ENCODE measurements at regions not wholly inside any gene's neighbourhood (a gene's known extent, or its start where the extent isn't known, plus 50 kb on each side); places are given as distances from the start of the nearest gene placed in this dataset.
A peak's percentile ranks its signal among the peaks of the same experiment; 100 is the strongest.
"Not testable (repeated sequence)": the region's sequence is repeated elsewhere in the genome, so short reads cannot be mapped to it uniquely, and the experiment has no call there.

GRCh38 chr22:23460517-23461031 lies 119.5 kb downstream of the IGLL1 start:
- Mint-ChIP-seq H3K4me1 (peaks cover 8 to 15% of the 10 kb centered on the region in 2 experiments), H3K27me3 (ENCODE audit: low read depth) (peaks cover 33% of the 10 kb centered on the region)
- not testable (repeated sequence) for H3K4me3 Mint-ChIP-seq; H3K4me1 ChIP-seq (ENCODE audit: insufficient read depth, low read length); H3K23me2 ChIP-seq (ENCODE audit: insufficient read length, low read depth, low read length, poor library complexity, severe bottlenecking); H3K9me3 Mint-ChIP-seq; H3K14ac ChIP-seq (ENCODE audit: insufficient read depth, low read length); H3K36me3 Mint-ChIP-seq (ENCODE audit: insufficient read depth in 1 of 3, low read depth in 3 of 3); H3K18ac ChIP-seq (ENCODE audit: insufficient read length, low read depth, low read length); H4K5ac ChIP-seq (ENCODE audit: insufficient read length, low read depth, low read length); H3K9ac ChIP-seq (ENCODE audit: extremely low read depth, insufficient read length, low read length); H4K20me1 ChIP-seq (ENCODE audit: control insufficient read depth, insufficient read depth, insufficient read length); H3K27ac Mint-ChIP-seq; H3K23ac ChIP-seq (ENCODE audit: insufficient read length, low read depth, low read length); H2AK5ac ChIP-seq (ENCODE audit: insufficient read length, low read length); H3K79me2 ChIP-seq (ENCODE audit: insufficient read depth, low read length); H3K27ac ChIP-seq (ENCODE audit: insufficient read length, low read depth, low read length); H3K79me1 ChIP-seq (ENCODE audit: insufficient read depth, low read depth, low read length, poor library complexity, severe bottlenecking); H2AFZ ChIP-seq (ENCODE audit: low read length); H3K9me3 ChIP-seq (ENCODE audit: control insufficient read depth, low read depth, low read length); H3K27me3 ChIP-seq (ENCODE audit: insufficient read depth, low read length); H3K56ac ChIP-seq (ENCODE audit: insufficient read length, low read depth, low read length); H3T11ph ChIP-seq (ENCODE audit: low read length); H3K4ac ChIP-seq (ENCODE audit: low read depth, low read length); H4K91ac ChIP-seq (ENCODE audit: insufficient read length, low read depth, low read length); H2BK15ac ChIP-seq (ENCODE audit: low read depth, low read length); H2BK5ac ChIP-seq (ENCODE audit: insufficient read length, low read length); H3K4me2 ChIP-seq (ENCODE audit: insufficient read depth, insufficient read length, low read length); H2BK120ac ChIP-seq (ENCODE audit: low read depth, low read length, poor library complexity, severe bottlenecking); H2BK12ac ChIP-seq (ENCODE audit: insufficient read length, low read depth, low read length); H4K8ac ChIP-seq (replicated peaks; ENCODE audit: insufficient read length, low read depth, low read length); H2BK20ac ChIP-seq (ENCODE audit: low read depth, low read length, poor library complexity, severe bottlenecking)
- peak; percentile 42 for DNase-seq
- WGBS (ENCODE audit: extremely low coverage, insufficient read length, low lambda C conversion rate) = no CpG with 5 or more reads among the region's 24 CpGs

GRCh38 chr22:23459645-23460516 lies 120.2 kb downstream of the IGLL1 start:
- not testable (repeated sequence) for H3K9me3 ChIP-seq (ENCODE audit: control insufficient read depth, low read depth, low read length); H3K36me3 Mint-ChIP-seq (ENCODE audit: insufficient read depth in 1 of 3, low read depth in 3 of 3); H2BK120ac ChIP-seq (ENCODE audit: low read depth, low read length, poor library complexity, severe bottlenecking); H3K4me1 ChIP-seq (ENCODE audit: insufficient read depth, low read length); H3K27ac Mint-ChIP-seq; H4K5ac ChIP-seq (ENCODE audit: insufficient read length, low read depth, low read length); H3K4me3 Mint-ChIP-seq; H4K91ac ChIP-seq (ENCODE audit: insufficient read length, low read depth, low read length); H3K27ac ChIP-seq (ENCODE audit: insufficient read length, low read depth, low read length); H3K79me2 ChIP-seq (ENCODE audit: insufficient read depth, low read length); H2BK12ac ChIP-seq (ENCODE audit: insufficient read length, low read depth, low read length); H4K8ac ChIP-seq (replicated peaks; ENCODE audit: insufficient read length, low read depth, low read length); H3K79me1 ChIP-seq (ENCODE audit: insufficient read depth, low read depth, low read length, poor library complexity, severe bottlenecking); H2BK15ac ChIP-seq (ENCODE audit: low read depth, low read length); H3K23me2 ChIP-seq (ENCODE audit: insufficient read length, low read depth, low read length, poor library complexity, severe bottlenecking); H3K23ac ChIP-seq (ENCODE audit: insufficient read length, low read depth, low read length); H3K9ac ChIP-seq (ENCODE audit: extremely low read depth, insufficient read length, low read length); H3K9me3 Mint-ChIP-seq; H3K18ac ChIP-seq (ENCODE audit: insufficient read length, low read depth, low read length); H3K14ac ChIP-seq (ENCODE audit: insufficient read depth, low read length); H2BK5ac ChIP-seq (ENCODE audit: insufficient read length, low read length); DNase-seq; H3K56ac ChIP-seq (ENCODE audit: insufficient read length, low read depth, low read length); H3K27me3 ChIP-seq (ENCODE audit: insufficient read depth, low read length); H3K4me2 ChIP-seq (ENCODE audit: insufficient read depth, insufficient read length, low read length); H2AK5ac ChIP-seq (ENCODE audit: insufficient read length, low read length); H3K4ac ChIP-seq (ENCODE audit: low read depth, low read length); H3T11ph ChIP-seq (ENCODE audit: low read length); H4K20me1 ChIP-seq (ENCODE audit: control insufficient read depth, insufficient read depth, insufficient read length); H2BK20ac ChIP-seq (ENCODE audit: low read depth, low read length, poor library complexity, severe bottlenecking); H2AFZ ChIP-seq (ENCODE audit: low read length)
- H3K27me3 Mint-ChIP-seq (ENCODE audit: low read depth) = peaks cover 38% of the 10 kb centered on the region
- H3K4me1 Mint-ChIP-seq = peaks cover 8 to 15% of the 10 kb centered on the region in 2 experiments
- no CpG with 5 or more reads among the region's 24 CpGs for WGBS (ENCODE audit: extremely low coverage, insufficient read length, low lambda C conversion rate)

All from H9 (cell line).